K562 (cell line): ENCODE measurements at regions not wholly inside any gene's neighbourhood (a gene's known extent, or its start where the extent isn't known, plus 50 kb on each side); places are given as distances from the start of the nearest gene placed in this dataset.
A peak's percentile ranks its signal among the peaks of the same experiment; 100 is the strongest.

Experiments
- BCLAF1 ChIP-seq, 2 experiments: fragments of 450-650 bp in 1 of 2; IDR thresholded peaks; 2 replicates each; pipeline ENCODE4 v1.6.1; 2011 to 2017; ENCODE audit warnings: low read depth in 2 of 2, antibody characterized with exemption in 1 of 2, borderline replicate concordance in 1 of 2, low read length in 1 of 2, mild to moderate bottlenecking in 1 of 2, mixed read lengths in 1 of 2; ENCODE audit not compliant: control insufficient read depth in 1 of 2
- E2F6 ChIP-seq, 2 experiments: IDR thresholded peaks; 2 replicates each; pipeline ENCODE4 v1.6.1; 2011; ENCODE audit warnings: borderline replicate concordance in 1 of 2, control low read depth in 1 of 2, low read depth in 1 of 2, low read length in 1 of 2, mild to moderate bottlenecking in 1 of 2, mixed read lengths in 1 of 2, moderate library complexity in 1 of 2; ENCODE audit not compliant: insufficient read depth in 1 of 2, insufficient read length in 1 of 2, poor library complexity in 1 of 2, severe bottlenecking in 1 of 2; ENCODE audit errors: extremely low read depth in 1 of 2
- NFIX ChIP-seq: fragments of 250-450 bp; sonication (Bioruptor Pico); IDR thresholded peaks from 2 replicates; pipeline ENCODE4 v1.4.0; 2020; ENCODE audit warnings: low read depth, mild to moderate bottlenecking, moderate library complexity
- RAD51 ChIP-seq: fragments of 450-650 bp; IDR thresholded peaks from 2 replicates; pipeline ENCODE4 v1.7.1; 2016; ENCODE audit warnings: low read depth, mild to moderate bottlenecking, borderline replicate concordance
- TCF3 ChIP-seq: sonication (generic); formaldehyde crosslinking; IDR thresholded peaks from 2 replicates; pipeline ENCODE4 v1.4.0; 2020; ENCODE audit warnings: mild to moderate bottlenecking, missing genetic modification reagents
- THRA ChIP-seq: fragments of 450-650 bp; IDR thresholded peaks from 2 replicates; pipeline ENCODE4 v1.6.1; 2017; ENCODE audit warnings: mild to moderate bottlenecking, moderate library complexity
- ZBTB40 ChIP-seq, 2 experiments: fragments of 450-650 bp in 1 of 2; sonication (generic) in 1 of 2; formaldehyde crosslinking in 1 of 2; IDR thresholded peaks; 2 replicates each; pipeline versions ENCODE4 v1.7.1 to v1.9.0; 2016 to 2022; ENCODE audit warnings: inconsistent platforms in 1 of 2, mild to moderate bottlenecking in 1 of 2, missing genetic modification reagents in 1 of 2
- ZFX ChIP-seq: sonication (generic); formaldehyde crosslinking; IDR thresholded peaks from 2 replicates; pipeline ENCODE4 v1.8.0; 2022; ENCODE audit warnings: mild to moderate bottlenecking, missing genetic modification reagents, moderate library complexity
- ZNF280B ChIP-seq: fragments of 250-450 bp; sonication (Bioruptor Pico); IDR thresholded peaks from 2 replicates; pipeline ENCODE4 v1.5.1; 2021; ENCODE audit warnings: mild to moderate bottlenecking

- no peak for TF ChIP-seq E2F6 (IDR thresholded peaks at IDR 0.05; ENCODE audit: borderline replicate concordance in 1 of 2, extremely low read depth in 1 of 2, insufficient read depth in 1 of 2, insufficient read length in 1 of 2, low read depth in 1 of 2, low read length in 1 of 2, poor library complexity in 1 of 2, severe bottlenecking in 1 of 2)
- TF ChIP-seq BCLAF1 (IDR thresholded peaks at IDR 0.05; ENCODE audit: borderline replicate concordance in 1 of 2, control insufficient read depth in 1 of 2, low read depth in 2 of 2, low read length in 1 of 2): no peak
- no peak for TF ChIP-seq NFIX
- TF ChIP-seq ZNF280B (CRISPR knock-in tag): no peak
- no peak for TF ChIP-seq THRA
- TF ChIP-seq RAD51: peak; percentile 47; the same call in 1 of the 2 replicates
- TF ChIP-seq ZFX (CRISPR knock-in tag): no peak
- no peak for TF ChIP-seq TCF3 (CRISPR knock-in tag)
- TF ChIP-seq ZBTB40 (IDR thresholded peaks at IDR 0.05): no peak
- TF ChIP-seq ZBTB40 (CRISPR knock-in tag; IDR thresholded peaks at IDR 0.05): no peak
Observed at GRCh38 chr15:58313304-58313703, 118.5 kb upstream of the LIPC start (continued).
